ENCODE measurements at regions not wholly inside any gene's neighbourhood (a gene's known extent, or its start where the extent isn't known, plus 50 kb on each side); places are given as distances from the start of the nearest gene placed in this dataset.
"Not testable (repeated sequence)": the region's sequence is repeated elsewhere in the genome, so short reads cannot be mapped to it uniquely, and the experiment has no call there.

- no peak for DNase-seq
Measured at GRCh38 chr4:137394018-137394417, 138.3 kb downstream of the PCDH18 start.

- DNase-seq = no peak
Measured at GRCh38 chr4:137393044-137393443, 139.2 kb downstream of the PCDH18 start.

- DNase-seq = no peak
Measured at GRCh38 chr4:137390707-137391106, 141.6 kb downstream of the PCDH18 start.

GRCh38 chr4:137389911-137390520, 142.3 kb downstream of the PCDH18 start:
- no peak for DNase-seq

- no peak for DNase-seq
Measured at GRCh38 chr4:137387924-137388323, 144.4 kb downstream of the PCDH18 start.

- no peak for DNase-seq
Measured at GRCh38 chr4:137384476-137384875, 147.8 kb downstream of the PCDH18 start.

GRCh38 chr4:137378821-137379220, 153.5 kb downstream of the PCDH18 start:
- no peak for DNase-seq

- DNase-seq = no peak
Measured at GRCh38 chr4:137378393-137378792, 153.9 kb downstream of the PCDH18 start.

GRCh38 chr4:137376312-137376711, 156.0 kb downstream of the PCDH18 start:
- DNase-seq = no peak

GRCh38 chr4:137375111-137375850, 157.0 kb downstream of the PCDH18 start:
- DNase-seq = no peak

- DNase-seq = no peak
Measured at GRCh38 chr4:137370679-137371078, 161.6 kb downstream of the PCDH18 start.

GRCh38 chr4:137370206-137370633, 162.1 kb downstream of the PCDH18 start:
- no peak for DNase-seq

GRCh38 chr4:137367620-137368019, 164.7 kb downstream of the PCDH18 start:
- DNase-seq = no peak

GRCh38 chr4:137363496-137363895, 168.8 kb downstream of the PCDH18 start:
- DNase-seq = no peak

GRCh38 chr4:137361756-137362470, 170.4 kb downstream of the PCDH18 start:
- no peak for DNase-seq

- no peak for DNase-seq
Measured at GRCh38 chr4:137360761-137361160, 171.5 kb downstream of the PCDH18 start.

- DNase-seq = peak in 1 of 58 donors; percentile 6
Measured at GRCh38 chr4:137359691-137360315, 172.5 kb downstream of the PCDH18 start.

GRCh38 chr4:137354562-137354961, 177.7 kb downstream of the PCDH18 start:
- not testable (repeated sequence) for DNase-seq

GRCh38 chr4:137347371-137347770, 184.9 kb downstream of the PCDH18 start:
- no peak for DNase-seq

- DNase-seq = no peak
Measured at GRCh38 chr4:137345597-137345996, 186.7 kb downstream of the PCDH18 start.

- no peak for DNase-seq
Measured at GRCh38 chr4:137343221-137343620, 189.1 kb downstream of the PCDH18 start.

- DNase-seq = no peak
Measured at GRCh38 chr4:137333031-137333430, 199.3 kb downstream of the PCDH18 start.

Measured in anterior cingulate cortex (tissue), 58 donors.